Progenitor cell of endocrine pancreas (in vitro differentiated cells): ENCODE measurements at regions not wholly inside any gene's neighbourhood (a gene's known extent, or its start where the extent isn't known, plus 50 kb on each side); places are given as distances from the start of the nearest gene placed in this dataset.

Experiments
- DNase-seq: peaks from one replicate; pipeline ENCODE4 v3.0.0; 2021; ENCODE audit warnings: low spot score; ENCODE audit not compliant: unreplicated experiment
- H3K27ac Mint-ChIP-seq: 2 replicates; pipeline ENCODE4 v1.8.0; 2021; ENCODE audit warnings: mild to moderate bottlenecking, moderate library complexity, mixed read lengths
- H3K27me3 Mint-ChIP-seq: 2 replicates; pipeline ENCODE4 v1.8.0; 2021; ENCODE audit warnings: mixed read lengths
- H3K36me3 Mint-ChIP-seq: 2 replicates; pipeline ENCODE4 v1.8.0; 2022; ENCODE audit warnings: mixed read lengths; ENCODE audit not compliant: insufficient read depth
- H3K4me1 Mint-ChIP-seq: 2 replicates; pipeline ENCODE4 v1.8.0; 2021; ENCODE audit warnings: low read depth, mixed read lengths
- H3K4me3 Mint-ChIP-seq: 2 replicates; pipeline ENCODE4 v1.8.0; 2021; ENCODE audit warnings: low read depth, mild to moderate bottlenecking, moderate library complexity, mixed read lengths
- H3K9me3 Mint-ChIP-seq: 2 replicates; pipeline ENCODE4 v1.8.0; 2021; ENCODE audit warnings: low read depth, mixed read lengths
- TF ChIP-seq, protein P1 (sequence below): fragments of 200-600 bp; sonication (generic); IDR thresholded peaks from one replicate; pipeline ENCODE4 v1.5.0; 2021; ENCODE audit warnings: antibody characterized with exemption, mild to moderate bottlenecking; ENCODE audit not compliant: unreplicated experiment

DNA sequence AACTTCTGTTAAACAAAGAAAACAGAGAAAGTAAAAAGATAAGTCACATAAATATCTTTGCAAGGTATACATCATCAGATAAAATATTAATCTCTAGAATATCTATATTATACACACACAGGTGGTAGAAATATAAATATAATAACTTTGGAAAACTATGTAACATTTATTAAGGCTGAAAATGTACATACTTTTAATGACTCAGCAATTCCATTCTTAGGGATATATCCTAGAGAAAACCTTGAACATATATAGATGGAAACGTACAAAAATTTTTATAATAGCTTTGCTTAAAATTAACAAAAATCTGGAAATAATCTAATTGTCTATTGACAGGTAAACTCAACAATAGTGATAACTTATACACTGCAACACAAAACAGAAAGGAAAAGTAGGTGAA is 381.3 kb downstream of the GPD2 start:
- no peaks in the 10 kb centered on the region for H3K36me3 Mint-ChIP-seq
- no peak for DNase-seq
- H3K4me3 Mint-ChIP-seq = no peak overlapping the region
- no peak overlapping the region for H3K27ac Mint-ChIP-seq
- H3K9me3 Mint-ChIP-seq = no peaks in the 10 kb centered on the region
- TF ChIP-seq, protein P1, sequence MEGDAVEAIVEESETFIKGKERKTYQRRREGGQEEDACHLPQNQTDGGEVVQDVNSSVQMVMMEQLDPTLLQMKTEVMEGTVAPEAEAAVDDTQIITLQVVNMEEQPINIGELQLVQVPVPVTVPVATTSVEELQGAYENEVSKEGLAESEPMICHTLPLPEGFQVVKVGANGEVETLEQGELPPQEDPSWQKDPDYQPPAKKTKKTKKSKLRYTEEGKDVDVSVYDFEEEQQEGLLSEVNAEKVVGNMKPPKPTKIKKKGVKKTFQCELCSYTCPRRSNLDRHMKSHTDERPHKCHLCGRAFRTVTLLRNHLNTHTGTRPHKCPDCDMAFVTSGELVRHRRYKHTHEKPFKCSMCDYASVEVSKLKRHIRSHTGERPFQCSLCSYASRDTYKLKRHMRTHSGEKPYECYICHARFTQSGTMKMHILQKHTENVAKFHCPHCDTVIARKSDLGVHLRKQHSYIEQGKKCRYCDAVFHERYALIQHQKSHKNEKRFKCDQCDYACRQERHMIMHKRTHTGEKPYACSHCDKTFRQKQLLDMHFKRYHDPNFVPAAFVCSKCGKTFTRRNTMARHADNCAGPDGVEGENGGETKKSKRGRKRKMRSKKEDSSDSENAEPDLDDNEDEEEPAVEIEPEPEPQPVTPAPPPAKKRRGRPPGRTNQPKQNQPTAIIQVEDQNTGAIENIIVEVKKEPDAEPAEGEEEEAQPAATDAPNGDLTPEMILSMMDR = no peak
- H3K27me3 Mint-ChIP-seq = no peaks in the 10 kb centered on the region
- no peaks in the 10 kb centered on the region for H3K4me1 Mint-ChIP-seq

DNA sequence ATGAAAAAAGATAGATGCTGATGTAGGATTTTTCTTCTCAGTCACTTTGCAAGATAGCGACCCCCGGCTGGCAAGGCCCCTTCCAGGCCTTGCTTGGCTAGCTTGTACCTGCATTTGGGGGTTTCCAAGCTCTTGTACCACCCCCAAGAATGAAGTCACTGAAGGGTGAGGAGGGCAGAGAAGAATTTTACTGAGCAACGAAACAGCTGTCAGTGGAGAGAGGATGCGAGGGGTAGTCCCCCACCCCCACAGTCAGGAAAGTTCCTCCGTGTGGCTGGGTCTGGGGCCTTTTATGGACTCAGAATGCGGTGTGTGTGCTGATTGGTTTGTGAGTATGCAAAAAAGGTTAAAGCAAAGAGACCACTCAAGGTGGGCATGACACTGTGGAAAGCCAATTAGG is 382.0 kb downstream of the GPD2 start:
- Mint-ChIP-seq H3K27me3 (no peaks in the 10 kb centered on the region), H3K27ac (no peak overlapping the region), H3K4me1 (no peaks in the 10 kb centered on the region), H3K36me3 (no peaks in the 10 kb centered on the region), H3K9me3 (no peaks in the 10 kb centered on the region), H3K4me3 (no peak overlapping the region)
- TF ChIP-seq, protein P1 = no peak
- DNase-seq = no peak

DNA sequence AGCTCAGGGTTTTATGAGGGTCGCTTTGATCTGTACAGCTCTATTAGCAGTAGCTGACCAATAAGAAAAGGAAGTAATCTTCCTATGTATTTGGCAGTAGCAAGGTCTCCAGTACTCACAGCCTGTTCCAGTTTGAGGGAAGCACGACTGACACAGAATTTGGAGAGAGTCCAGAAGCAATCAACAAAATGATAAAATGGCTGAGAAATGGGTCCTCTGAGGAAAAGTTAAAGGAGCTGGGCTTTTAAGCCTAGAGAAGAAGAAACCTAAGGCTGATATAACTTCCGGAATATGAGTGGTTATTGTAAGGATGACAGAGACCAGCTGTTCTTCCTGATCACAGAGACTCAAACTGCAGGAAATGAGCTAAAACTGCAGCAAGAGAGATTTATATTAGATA is 382.8 kb downstream of the GPD2 start:
- Mint-ChIP-seq H3K4me3 (no peak overlapping the region), H3K36me3 (no peaks in the 10 kb centered on the region), H3K9me3 (no peaks in the 10 kb centered on the region), H3K27me3 (no peaks in the 10 kb centered on the region), H3K27ac (no peak overlapping the region), H3K4me1 (no peaks in the 10 kb centered on the region)
- DNase-seq = no peak
- TF ChIP-seq, protein P1 = no peak

DNA sequence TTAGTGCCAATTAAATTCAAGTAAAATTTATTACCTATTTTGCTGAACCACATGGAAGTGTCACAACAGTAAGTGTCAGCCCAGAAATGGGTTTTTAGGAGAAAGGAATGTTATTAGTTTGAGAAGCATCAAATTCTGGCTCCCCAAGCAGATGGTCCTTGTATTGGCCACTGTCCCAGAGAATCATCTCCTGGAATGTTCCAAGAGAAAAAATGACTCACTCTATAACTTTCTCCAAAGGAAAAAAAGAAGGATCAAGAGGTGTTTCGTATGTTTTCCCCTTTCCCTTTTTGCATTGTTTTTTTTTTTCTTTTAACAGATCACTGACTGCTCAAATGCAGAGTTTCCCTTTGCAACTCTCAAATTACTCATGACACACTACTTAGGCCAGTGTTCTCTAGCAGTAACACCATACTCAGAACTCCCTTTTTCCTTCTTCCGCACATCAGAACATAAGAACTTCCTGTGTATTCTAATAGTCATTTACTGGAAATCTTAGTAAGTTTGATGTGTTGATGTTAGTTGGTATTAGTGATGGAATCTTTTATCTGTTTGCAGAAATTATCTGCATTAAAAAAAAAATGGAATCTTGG is 390.3 kb downstream of the GPD2 start:
- no peaks in the 10 kb centered on the region for H3K36me3 Mint-ChIP-seq
- H3K4me3 Mint-ChIP-seq = no peak overlapping the region
- H3K27ac Mint-ChIP-seq = no peak overlapping the region
- DNase-seq = no peak
- no peaks in the 10 kb centered on the region for H3K4me1 Mint-ChIP-seq
- TF ChIP-seq, protein P1 = no peak
- peaks cover 8% of the 10 kb centered on the region for H3K9me3 Mint-ChIP-seq
- H3K27me3 Mint-ChIP-seq = no peaks in the 10 kb centered on the region

DNA sequence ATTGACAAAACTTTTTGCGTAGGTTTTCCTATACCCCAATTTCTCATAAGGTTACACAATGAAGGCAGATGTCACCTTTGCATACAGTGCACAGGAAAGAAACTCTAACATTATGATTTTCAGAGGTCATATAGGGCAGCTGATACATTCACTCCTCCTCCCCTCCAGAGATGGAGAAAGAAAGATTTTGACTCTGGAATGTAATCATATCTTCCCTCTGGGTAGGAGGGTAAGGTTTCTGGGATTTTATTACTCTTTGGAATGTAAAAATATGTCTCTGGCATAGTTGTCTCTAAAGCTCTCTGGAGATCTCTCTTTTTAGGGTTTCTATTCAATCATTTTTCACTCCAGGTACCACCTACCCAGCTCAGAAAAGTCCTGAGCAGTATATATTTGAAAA is 398.3 kb downstream of the GPD2 start:
- no peak for DNase-seq
- H3K27ac Mint-ChIP-seq = no peak overlapping the region
- H3K36me3 Mint-ChIP-seq = no peaks in the 10 kb centered on the region
- H3K27me3 Mint-ChIP-seq = no peaks in the 10 kb centered on the region
- no peaks in the 10 kb centered on the region for H3K4me1 Mint-ChIP-seq
- H3K9me3 Mint-ChIP-seq = peaks cover 8% of the 10 kb centered on the region
- TF ChIP-seq, protein P1 = no peak
- no peak overlapping the region for H3K4me3 Mint-ChIP-seq
